ENCODE measurements at regions not wholly inside any gene's neighbourhood (a gene's known extent, or its start where the extent isn't known, plus 50 kb on each side); places are given as distances from the start of the nearest gene placed in this dataset.

- CTCF ChIA-PET, result no interaction called here
- H3K27ac ChIP-seq, result no peak overlapping the region
- no peak for DNase-seq (ENCODE audit: low spot score)
- no peak for TF ChIP-seq CTCF (conservative IDR thresholded peaks at IDR 0.05; ENCODE audit: low read depth)
- POLR2A ChIA-PET (ENCODE audit: low non-redundant PET), result no interaction called here
These were observed 158.5 kb upstream of the RTL1 start for GRCh38 chr14:101062065-101062450.

- no peak for TF ChIP-seq CTCF (conservative IDR thresholded peaks at IDR 0.05; ENCODE audit: low read depth)
- ChIA-PET CTCF (no interaction called here), POLR2A (ENCODE audit: low non-redundant PET) (no interaction called here)
- no peak for DNase-seq (ENCODE audit: low spot score)
- no peak overlapping the region for H3K27ac ChIP-seq
These were observed 159.1 kb upstream of the RTL1 start for GRCh38 chr14:101062601-101063000.

- no peak for DNase-seq (ENCODE audit: low spot score)
- ChIA-PET CTCF (no interaction called here), POLR2A (ENCODE audit: low non-redundant PET) (no interaction called here)
- TF ChIP-seq CTCF (conservative IDR thresholded peaks at IDR 0.05; ENCODE audit: low read depth), result no peak
- no peak overlapping the region for H3K27ac ChIP-seq
These were observed 159.6 kb upstream of the RTL1 start for GRCh38 chr14:101063121-101063520.

- no peak for DNase-seq (ENCODE audit: low spot score)
- no peak overlapping the region for H3K27ac ChIP-seq
- TF ChIP-seq CTCF (conservative IDR thresholded peaks at IDR 0.05; ENCODE audit: low read depth), result no peak
- CTCF ChIA-PET, result interaction anchor here (0.6 kb wide), 1 partner anchor 519 kb away, joined by 3 read pairs; no protein-coding TSS in a partner anchor
- POLR2A ChIA-PET (ENCODE audit: low non-redundant PET), result no interaction called here
These were observed 160.7 kb upstream of the RTL1 start for GRCh38 chr14:101064121-101064661.

- TF ChIP-seq CTCF (conservative IDR thresholded peaks at IDR 0.05; ENCODE audit: low read depth), result no peak
- ChIA-PET CTCF (no interaction called here), POLR2A (ENCODE audit: low non-redundant PET) (no interaction called here)
- no peak overlapping the region for H3K27ac ChIP-seq
- DNase-seq (ENCODE audit: low spot score), result no peak
These were observed 161.2 kb upstream of the RTL1 start for GRCh38 chr14:101064718-101065117.

DNA sequence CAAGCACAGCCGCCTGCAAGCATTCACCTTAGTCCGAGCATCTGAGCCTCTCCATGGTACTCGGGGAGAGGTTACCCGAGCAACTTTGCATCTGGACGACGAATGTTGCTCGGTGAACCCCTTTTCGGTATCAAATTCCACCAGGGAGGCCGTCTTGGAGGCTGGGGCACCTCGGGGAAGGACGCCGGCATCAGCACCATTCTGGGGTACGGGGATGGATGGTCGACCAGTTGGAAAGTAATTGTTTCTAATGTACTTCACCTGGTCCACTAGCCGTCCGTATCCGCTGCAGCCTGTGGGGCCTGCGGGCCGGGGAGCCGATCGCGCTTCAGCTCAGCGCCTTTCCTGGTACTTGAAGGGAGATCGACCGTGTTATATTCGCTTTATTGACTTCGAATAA is 161.7 kb upstream of the RTL1 start:
- no peak for TF ChIP-seq CTCF (conservative IDR thresholded peaks at IDR 0.05; ENCODE audit: low read depth)
- DNase-seq (ENCODE audit: low spot score), result no peak
- H3K27ac ChIP-seq, result no peak overlapping the region
- ChIA-PET POLR2A (ENCODE audit: low non-redundant PET) (no interaction called here), CTCF (no interaction called here)

Data from RWPE1 (cell line).